ENCODE measurements at regions not wholly inside any gene's neighbourhood (a gene's known extent, or its start where the extent isn't known, plus 50 kb on each side); places are given as distances from the start of the nearest gene placed in this dataset.
"Not testable (repeated sequence)": the region's sequence is repeated elsewhere in the genome, so short reads cannot be mapped to it uniquely, and the experiment has no call there.

DNA sequence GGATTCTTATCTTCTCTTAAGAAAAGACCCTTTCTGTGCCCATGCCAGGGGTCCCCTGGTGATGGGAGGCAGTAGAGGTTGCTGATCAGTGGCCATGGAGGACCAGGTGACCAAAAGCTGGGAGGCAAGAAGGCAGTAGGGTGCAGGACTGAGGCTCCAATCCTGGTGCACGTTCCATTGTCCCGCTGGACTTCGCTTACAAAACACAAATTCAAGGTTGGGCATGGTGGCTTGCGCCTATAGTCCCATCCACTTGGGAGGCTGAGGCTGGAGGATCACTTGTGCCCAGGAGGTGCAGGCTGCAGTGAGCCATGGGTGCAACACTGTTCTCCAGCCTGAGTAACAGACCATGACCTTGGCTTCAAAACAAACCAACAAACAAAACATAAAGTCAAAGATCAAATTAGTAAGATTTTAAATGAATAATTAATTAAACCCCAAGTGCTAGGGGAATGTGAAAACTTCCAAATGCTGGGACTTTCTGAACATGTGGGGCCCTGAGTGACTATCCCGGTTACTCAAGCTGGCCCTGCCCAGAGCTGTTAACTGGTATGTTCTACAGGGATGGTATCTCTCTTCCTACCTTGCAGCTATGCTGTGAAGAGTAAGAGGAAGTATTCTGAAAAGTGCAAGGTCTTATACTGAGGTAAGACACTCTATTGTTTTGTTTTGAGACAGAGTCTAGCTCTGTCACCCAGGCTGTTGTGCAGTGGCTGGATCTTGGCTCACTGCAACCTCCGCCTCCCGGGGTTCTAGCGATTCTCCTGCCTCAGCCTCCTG, 97.6 kb downstream of the LYZL2 start:
- DNase-seq = no peak

DNA sequence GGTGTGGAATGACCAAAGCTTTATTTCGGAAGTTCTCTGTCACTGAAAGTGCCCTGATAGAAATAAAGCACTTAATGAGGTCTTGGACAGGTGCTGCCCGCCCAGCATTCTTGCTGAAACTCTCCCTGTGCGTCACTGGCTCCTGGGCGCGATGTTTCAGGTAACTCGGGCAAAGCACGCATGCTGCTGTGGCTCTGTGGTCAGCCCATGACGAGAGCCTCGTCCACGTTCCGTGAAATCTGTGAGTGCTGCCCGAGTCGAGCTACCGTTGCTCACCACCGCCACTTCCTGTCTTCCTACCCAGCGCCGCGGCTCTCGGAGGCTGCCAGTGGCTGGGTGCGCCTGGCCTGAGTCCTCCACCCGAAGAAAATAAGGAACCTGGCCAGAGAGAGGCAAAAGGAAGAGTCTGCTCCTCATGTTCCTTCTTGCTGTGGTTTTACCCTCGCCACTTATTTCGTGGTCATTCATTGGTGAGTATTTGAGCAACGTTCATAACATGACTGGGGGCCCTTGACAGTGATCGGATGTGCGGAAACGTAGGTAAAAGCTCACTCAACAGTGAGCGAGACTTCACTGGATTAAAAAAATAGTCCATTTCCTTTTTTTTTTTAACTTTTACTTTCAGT, 95.5 kb downstream of the MAP3K8 start:
- peak; percentile 65 for DNase-seq

GRCh38 chr10:30528429-30528786, 94.4 kb downstream of the MAP3K8 start:
- DNase-seq = no peak

DNA sequence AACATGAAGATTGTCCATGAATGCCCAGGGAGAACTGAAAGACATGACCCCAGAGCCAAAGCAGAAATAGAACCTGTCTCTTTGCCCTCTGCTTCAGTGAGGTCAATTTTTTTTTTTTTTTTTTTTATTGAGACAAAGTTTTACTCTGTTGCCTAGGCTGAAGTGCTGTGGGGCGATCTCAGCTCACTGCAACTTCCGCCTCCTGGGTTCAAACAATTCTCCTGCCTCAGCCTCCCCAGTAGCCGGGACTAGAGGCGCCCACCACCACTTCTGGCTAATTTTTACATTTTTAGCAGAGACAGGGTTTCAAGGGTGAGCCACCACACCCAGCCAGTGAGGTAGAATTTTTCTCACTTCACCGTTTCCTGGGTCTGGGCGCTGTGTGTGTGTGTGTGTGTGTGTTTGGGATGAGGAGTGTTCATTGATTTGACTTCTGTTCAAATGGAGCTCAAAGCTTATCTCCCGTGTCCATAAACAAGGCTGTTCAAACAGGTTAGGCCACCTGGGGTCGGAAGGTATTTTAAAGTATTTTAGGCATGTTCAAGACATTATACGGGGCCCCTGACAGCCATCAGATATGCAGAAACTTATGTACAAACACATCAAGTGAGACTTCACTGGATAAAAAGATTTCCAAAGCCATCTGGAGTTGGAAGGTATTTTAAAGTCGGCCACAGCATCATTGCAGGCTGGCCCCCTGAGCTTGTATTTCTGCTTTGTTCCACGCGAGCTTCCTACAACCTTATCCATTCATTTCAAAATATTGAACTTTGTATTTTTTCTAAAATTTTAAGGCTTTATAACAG, 93.8 kb downstream of the MAP3K8 start:
- DNase-seq = no peak

- not testable (repeated sequence) for DNase-seq
These were observed 88.7 kb downstream of the MAP3K8 start for GRCh38 chr10:30522661-30523078.

DNA sequence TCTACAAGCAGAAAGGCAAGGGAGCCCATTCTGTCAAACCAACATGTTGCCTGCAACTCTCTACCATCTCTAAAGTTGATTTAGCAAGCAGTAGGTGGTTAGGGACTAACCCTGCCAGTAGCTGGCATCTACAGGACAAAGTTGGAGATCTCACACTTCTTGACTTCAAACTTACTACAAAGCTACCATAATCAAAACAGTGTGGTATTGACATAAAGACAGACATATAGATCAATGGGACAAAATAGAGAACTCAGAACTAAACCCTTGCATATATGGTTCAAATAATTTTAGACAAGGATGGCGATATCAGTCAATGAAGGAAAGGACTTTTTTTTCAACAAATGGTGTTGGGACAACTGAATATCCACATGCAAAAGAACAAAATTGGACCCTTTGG, 84.9 kb downstream of the MAP3K8 start:
- DNase-seq = no peak

Data from activated gamma-delta T cell (primary cell).